ENCODE measurements at regions not wholly inside any gene's neighbourhood (a gene's known extent, or its start where the extent isn't known, plus 50 kb on each side); places are given as distances from the start of the nearest gene placed in this dataset.

DNA sequence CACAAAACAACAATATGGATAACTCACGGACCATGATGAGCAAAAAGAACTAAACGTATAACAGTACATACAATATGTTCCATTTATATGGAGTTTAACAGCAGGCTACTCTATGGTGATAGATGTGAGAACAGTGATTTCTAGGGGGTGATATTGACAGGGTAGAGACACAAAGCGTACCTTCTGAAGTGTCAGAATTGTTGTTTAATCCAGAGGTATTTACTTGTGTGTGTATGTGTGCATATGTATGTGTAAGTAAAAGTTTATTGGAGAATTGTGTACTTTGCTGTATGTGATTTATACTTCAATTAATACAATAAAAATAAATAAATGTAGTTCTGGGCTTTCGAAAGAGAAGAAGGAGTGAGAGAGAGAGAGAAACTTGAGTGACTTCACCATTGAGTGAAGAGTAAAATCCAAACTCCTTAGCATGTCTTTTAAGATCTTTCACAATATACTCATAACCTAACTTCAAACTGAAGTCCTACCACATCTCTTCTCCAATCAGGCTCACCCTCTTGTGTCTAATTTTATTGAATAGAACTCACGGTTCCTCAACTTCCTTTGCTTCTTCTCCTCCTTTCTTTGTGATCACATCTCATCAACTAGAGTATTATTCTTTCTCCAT is 126.0 kb upstream of the KLF7 start:
- no peak overlapping the region for H3K27ac ChIP-seq
- no peaks in the 10 kb centered on the region for H4K20me1 ChIP-seq (ENCODE audit: insufficient read depth, poor library complexity, severe bottlenecking)
- no peak overlapping the region for H3K4me3 ChIP-seq
- no peaks in the 10 kb centered on the region for H3K79me2 ChIP-seq
- H2AFZ ChIP-seq: no peak overlapping the region
- no peak overlapping the region for H3K4me2 ChIP-seq
- peaks cover 9% of the 10 kb centered on the region for H3K27me3 ChIP-seq
- no peaks in the 10 kb centered on the region for H3K36me3 ChIP-seq (replicated peaks; ENCODE audit: insufficient read depth, low read depth)
- WGBS (ENCODE audit: low lambda C conversion rate, missing lambda C conversion rate): 94% methylated on average over 5 of the region's 5 CpGs
- H3K4me1 ChIP-seq (ENCODE audit: insufficient read depth): no peaks in the 10 kb centered on the region
- H3K9me3 ChIP-seq (ENCODE audit: low read depth): no peaks in the 10 kb centered on the region
- DNase-seq (ENCODE audit: low spot score): no peak
- H3K9me2 ChIP-seq (replicated peaks; ENCODE audit: insufficient read depth): no peaks in the 10 kb centered on the region
- TF ChIP-seq EZH2phosphoT487 (IDR thresholded peaks at IDR 0.05; ENCODE audit: low read depth, severe bottlenecking, unreplicated experiment): no peak
- TF ChIP-seq, protein P1, sequence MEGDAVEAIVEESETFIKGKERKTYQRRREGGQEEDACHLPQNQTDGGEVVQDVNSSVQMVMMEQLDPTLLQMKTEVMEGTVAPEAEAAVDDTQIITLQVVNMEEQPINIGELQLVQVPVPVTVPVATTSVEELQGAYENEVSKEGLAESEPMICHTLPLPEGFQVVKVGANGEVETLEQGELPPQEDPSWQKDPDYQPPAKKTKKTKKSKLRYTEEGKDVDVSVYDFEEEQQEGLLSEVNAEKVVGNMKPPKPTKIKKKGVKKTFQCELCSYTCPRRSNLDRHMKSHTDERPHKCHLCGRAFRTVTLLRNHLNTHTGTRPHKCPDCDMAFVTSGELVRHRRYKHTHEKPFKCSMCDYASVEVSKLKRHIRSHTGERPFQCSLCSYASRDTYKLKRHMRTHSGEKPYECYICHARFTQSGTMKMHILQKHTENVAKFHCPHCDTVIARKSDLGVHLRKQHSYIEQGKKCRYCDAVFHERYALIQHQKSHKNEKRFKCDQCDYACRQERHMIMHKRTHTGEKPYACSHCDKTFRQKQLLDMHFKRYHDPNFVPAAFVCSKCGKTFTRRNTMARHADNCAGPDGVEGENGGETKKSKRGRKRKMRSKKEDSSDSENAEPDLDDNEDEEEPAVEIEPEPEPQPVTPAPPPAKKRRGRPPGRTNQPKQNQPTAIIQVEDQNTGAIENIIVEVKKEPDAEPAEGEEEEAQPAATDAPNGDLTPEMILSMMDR (IDR thresholded peaks at IDR 0.05; ENCODE audit: poor library complexity): no peak
- no peak for TF ChIP-seq EZH2 (IDR thresholded peaks at IDR 0.05; ENCODE audit: borderline replicate concordance)

DNA sequence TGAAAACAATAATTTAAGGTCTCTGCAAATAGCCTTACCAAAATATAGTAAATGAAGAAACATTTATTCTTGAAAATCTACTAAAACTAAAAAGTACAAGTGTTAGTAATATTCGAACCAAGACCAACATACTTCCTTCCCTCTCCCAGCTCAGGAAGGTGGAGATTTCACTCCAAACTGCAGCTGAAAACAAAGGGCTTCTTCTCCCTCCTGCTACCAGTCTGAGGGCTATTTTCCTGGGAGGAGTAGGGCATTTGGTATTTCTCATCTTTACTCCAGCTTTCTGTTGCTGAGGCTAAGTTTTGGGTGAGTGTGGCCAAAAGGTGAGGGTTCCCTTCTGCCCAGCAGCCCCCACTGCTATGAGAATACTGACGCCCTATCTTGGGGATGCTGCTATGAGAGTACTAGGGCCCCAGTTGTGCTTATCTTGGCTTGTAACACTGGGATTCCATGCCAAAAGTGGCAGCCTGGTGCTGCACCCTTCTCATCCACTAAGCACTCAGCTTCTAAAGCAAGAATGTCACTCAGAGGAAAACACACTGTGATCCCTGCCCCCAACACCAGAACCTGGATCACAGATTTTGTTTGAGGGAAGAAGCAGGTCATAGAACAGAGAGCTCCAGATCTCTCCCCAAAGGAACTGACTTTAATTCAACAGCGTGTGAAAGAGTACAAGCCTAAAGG is 130.7 kb upstream of the KLF7 start:
- H3K27ac ChIP-seq: no peak overlapping the region
- H3K4me1 ChIP-seq (ENCODE audit: insufficient read depth): no peaks in the 10 kb centered on the region
- H3K4me3 ChIP-seq: no peak overlapping the region
- no peak for DNase-seq (ENCODE audit: low spot score)
- no peak overlapping the region for H3K4me2 ChIP-seq
- no peaks in the 10 kb centered on the region for H3K79me2 ChIP-seq
- no peaks in the 10 kb centered on the region for H3K9me3 ChIP-seq (ENCODE audit: low read depth)
- TF ChIP-seq, protein P1 (IDR thresholded peaks at IDR 0.05; ENCODE audit: poor library complexity): no peak
- no peak for TF ChIP-seq EZH2 (IDR thresholded peaks at IDR 0.05; ENCODE audit: borderline replicate concordance)
- no peak for TF ChIP-seq EZH2phosphoT487 (IDR thresholded peaks at IDR 0.05; ENCODE audit: low read depth, severe bottlenecking, unreplicated experiment)
- no peaks in the 10 kb centered on the region for H3K36me3 ChIP-seq (replicated peaks; ENCODE audit: insufficient read depth, low read depth)
- H2AFZ ChIP-seq: no peak overlapping the region
- WGBS (ENCODE audit: low lambda C conversion rate, missing lambda C conversion rate): 80% methylated on average over 3 of the region's 3 CpGs
- no peaks in the 10 kb centered on the region for H3K9me2 ChIP-seq (replicated peaks; ENCODE audit: insufficient read depth)
- H4K20me1 ChIP-seq (ENCODE audit: insufficient read depth, poor library complexity, severe bottlenecking): no peaks in the 10 kb centered on the region
- no peaks in the 10 kb centered on the region for H3K27me3 ChIP-seq

DNA sequence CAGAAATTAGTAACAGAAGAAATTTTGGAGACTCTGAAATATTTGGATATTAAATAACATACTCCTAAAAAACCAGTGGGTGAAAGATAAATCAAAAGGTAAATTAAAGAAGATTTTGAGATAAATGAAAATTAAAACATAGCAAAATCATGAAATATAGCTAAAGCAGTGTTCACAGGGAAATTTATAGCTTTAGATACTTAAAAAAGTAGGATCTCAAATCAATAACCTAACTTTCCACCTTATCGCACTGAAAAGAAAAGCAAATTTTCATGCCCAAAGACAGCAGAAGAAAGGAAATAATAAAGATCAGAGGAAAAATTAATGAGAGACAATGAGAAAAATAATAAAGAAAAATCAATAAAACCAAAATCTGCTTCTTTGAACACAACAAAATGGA is 135.1 kb upstream of the KLF7 start:
- H3K4me2 ChIP-seq: no peak overlapping the region
- H3K27me3 ChIP-seq: no peaks in the 10 kb centered on the region
- TF ChIP-seq EZH2phosphoT487 (IDR thresholded peaks at IDR 0.05; ENCODE audit: low read depth, severe bottlenecking, unreplicated experiment): no peak
- TF ChIP-seq, protein P1 (IDR thresholded peaks at IDR 0.05; ENCODE audit: poor library complexity): no peak
- TF ChIP-seq EZH2 (IDR thresholded peaks at IDR 0.05; ENCODE audit: borderline replicate concordance): no peak
- no peaks in the 10 kb centered on the region for H3K36me3 ChIP-seq (replicated peaks; ENCODE audit: insufficient read depth, low read depth)
- no peaks in the 10 kb centered on the region for H4K20me1 ChIP-seq (ENCODE audit: insufficient read depth, poor library complexity, severe bottlenecking)
- no peaks in the 10 kb centered on the region for H3K9me2 ChIP-seq (replicated peaks; ENCODE audit: insufficient read depth)
- no peak for DNase-seq (ENCODE audit: low spot score)
- no peaks in the 10 kb centered on the region for H3K4me1 ChIP-seq (ENCODE audit: insufficient read depth)
- no peak overlapping the region for H3K4me3 ChIP-seq
- no peak overlapping the region for H3K27ac ChIP-seq
- H2AFZ ChIP-seq: no peak overlapping the region
- H3K79me2 ChIP-seq: no peaks in the 10 kb centered on the region
- 96% methylated on average over 1 of the region's 1 CpG for WGBS (ENCODE audit: low lambda C conversion rate, missing lambda C conversion rate)
- no peaks in the 10 kb centered on the region for H3K9me3 ChIP-seq (ENCODE audit: low read depth)
